Suprapubic skin (tissue), 4 donors: ENCODE measurements at regions not wholly inside any gene's neighbourhood (a gene's known extent, or its start where the extent isn't known, plus 50 kb on each side); places are given as distances from the start of the nearest gene placed in this dataset.

Experiments
- DNase-seq, 2 donors: peaks; one replicate each; pipeline ENCODE4 v3.0.0-alpha.2; 2019; ENCODE audit warnings: low spot score in 2 of 2
- H3K27ac ChIP-seq: fragments of 200-600 bp; sonication (generic); one replicate; pipeline ENCODE4 v1.5.1; 2019
- H3K27me3 ChIP-seq: fragments of 200-600 bp; sonication (generic); one replicate; pipeline ENCODE4 v1.5.1; 2019
- H3K36me3 ChIP-seq: fragments of 200-600 bp; sonication (generic); one replicate; pipeline ENCODE4 v1.5.1; 2019
- H3K4me1 ChIP-seq: fragments of 200-600 bp; sonication (generic); one replicate; pipeline ENCODE4 v1.5.1; 2019
- H3K4me3 ChIP-seq: fragments of 200-600 bp; sonication (generic); one replicate; pipeline ENCODE4 v1.5.1; 2019; ENCODE audit warnings: mild to moderate bottlenecking
- H3K9me3 ChIP-seq: fragments of 200-600 bp; sonication (generic); one replicate; pipeline ENCODE4 v1.5.1; 2019
- EP300 ChIP-seq: sonication (generic); formaldehyde crosslinking; IDR thresholded peaks from one replicate; pipeline ENCODE4 v1.6.1; 2017; ENCODE audit warnings: antibody characterized with exemption
- POLR2A ChIP-seq, 2 donors: fragments of 450-650 bp; IDR thresholded peaks; one replicate each; pipeline ENCODE4 v1.6.1; 2017; ENCODE audit warnings: antibody characterized with exemption in 2 of 2, mild to moderate bottlenecking in 2 of 2, moderate library complexity in 2 of 2
- POLR2AphosphoS5 ChIP-seq, 3 donors: sonication (generic); formaldehyde crosslinking; IDR thresholded peaks; one replicate each; pipeline ENCODE4 v1.6.1; 2017; ENCODE audit warnings: antibody characterized with exemption in 3 of 3
- WGBS: methylation state at CpG from one replicate; pipeline ENCODE4 v1.1.5; 2018; 5-methylcytosine and 5-hydroxymethylcytosine counted together
- TF ChIP-seq, protein P1 (sequence below), 2 donors: fragments of 200-600 bp in 1 of 2; fragments of 450-650 bp in 1 of 2; sonication (generic) in 1 of 2; IDR thresholded peaks; one replicate each; pipeline ENCODE4 v1.5.1; 2016 to 2019; ENCODE audit warnings: antibody characterized with exemption in 2 of 2, mild to moderate bottlenecking in 1 of 2, moderate library complexity in 1 of 2

DNA sequence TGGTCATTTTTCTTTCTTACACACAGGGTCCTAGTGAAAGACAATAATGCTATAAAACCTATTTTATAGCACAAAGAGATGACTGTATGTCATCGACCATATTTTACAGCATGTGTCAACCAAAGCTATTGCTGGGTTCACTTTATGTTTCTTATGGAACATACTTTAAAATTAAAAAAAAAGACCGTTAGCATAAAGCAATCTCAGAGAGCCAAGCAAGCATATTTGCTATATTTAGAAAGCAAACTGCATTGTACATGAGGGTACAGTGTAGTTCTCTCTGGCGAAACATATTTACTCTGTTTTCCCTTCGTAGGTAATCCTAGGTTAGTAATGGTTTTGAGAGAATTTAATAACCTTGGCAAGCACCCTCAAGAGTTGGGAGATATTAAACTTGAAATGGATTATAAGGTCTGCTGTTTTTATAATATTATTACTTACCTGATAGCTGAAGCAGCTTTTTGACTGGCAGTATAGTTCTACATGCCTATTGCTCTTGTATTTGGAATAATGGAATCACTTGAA, 244.2 kb upstream of the POM121L12 start:
- no peaks in the 10 kb centered on the region for H3K27me3 ChIP-seq
- WGBS: 66% methylated on average over 4 of the region's 4 CpGs
- H3K4me3 ChIP-seq: no peak overlapping the region
- H3K27ac ChIP-seq: no peak overlapping the region
- no peaks in the 10 kb centered on the region for H3K36me3 ChIP-seq
- no peaks in the 10 kb centered on the region for H3K9me3 ChIP-seq
- no peaks in the 10 kb centered on the region for H3K4me1 ChIP-seq
- DNase-seq: no peak
- no peak for TF ChIP-seq POLR2AphosphoS5 (IDR thresholded peaks at IDR 0.05)
- no peak for TF ChIP-seq POLR2A (IDR thresholded peaks at IDR 0.05)
- TF ChIP-seq, protein P1, sequence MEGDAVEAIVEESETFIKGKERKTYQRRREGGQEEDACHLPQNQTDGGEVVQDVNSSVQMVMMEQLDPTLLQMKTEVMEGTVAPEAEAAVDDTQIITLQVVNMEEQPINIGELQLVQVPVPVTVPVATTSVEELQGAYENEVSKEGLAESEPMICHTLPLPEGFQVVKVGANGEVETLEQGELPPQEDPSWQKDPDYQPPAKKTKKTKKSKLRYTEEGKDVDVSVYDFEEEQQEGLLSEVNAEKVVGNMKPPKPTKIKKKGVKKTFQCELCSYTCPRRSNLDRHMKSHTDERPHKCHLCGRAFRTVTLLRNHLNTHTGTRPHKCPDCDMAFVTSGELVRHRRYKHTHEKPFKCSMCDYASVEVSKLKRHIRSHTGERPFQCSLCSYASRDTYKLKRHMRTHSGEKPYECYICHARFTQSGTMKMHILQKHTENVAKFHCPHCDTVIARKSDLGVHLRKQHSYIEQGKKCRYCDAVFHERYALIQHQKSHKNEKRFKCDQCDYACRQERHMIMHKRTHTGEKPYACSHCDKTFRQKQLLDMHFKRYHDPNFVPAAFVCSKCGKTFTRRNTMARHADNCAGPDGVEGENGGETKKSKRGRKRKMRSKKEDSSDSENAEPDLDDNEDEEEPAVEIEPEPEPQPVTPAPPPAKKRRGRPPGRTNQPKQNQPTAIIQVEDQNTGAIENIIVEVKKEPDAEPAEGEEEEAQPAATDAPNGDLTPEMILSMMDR (IDR thresholded peaks at IDR 0.05): no peak
- no peak for TF ChIP-seq EP300

DNA sequence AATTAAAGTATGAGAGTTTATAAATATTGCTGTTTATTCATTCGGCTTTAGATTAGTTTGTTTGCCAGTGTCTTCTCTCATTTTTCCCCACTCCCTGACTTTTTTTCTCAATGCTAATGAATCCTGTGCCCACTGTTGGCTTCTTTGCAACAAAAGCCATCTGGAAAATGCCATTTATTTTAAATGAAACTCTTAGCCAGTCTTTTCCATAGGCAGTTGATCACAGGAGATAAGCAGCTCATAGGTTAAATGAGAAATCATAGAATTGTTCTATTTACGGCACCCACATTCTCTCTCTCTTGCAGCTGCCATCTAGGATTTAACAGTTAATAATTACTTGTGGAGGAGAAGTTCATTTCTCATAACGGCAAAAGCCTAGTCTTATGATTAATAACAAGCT, 249.3 kb upstream of the POM121L12 start:
- H3K4me1 ChIP-seq: no peaks in the 10 kb centered on the region
- no peak for DNase-seq
- 65% methylated on average over 3 of the region's 3 CpGs for WGBS
- H3K36me3 ChIP-seq: no peaks in the 10 kb centered on the region
- no peaks in the 10 kb centered on the region for H3K9me3 ChIP-seq
- H3K4me3 ChIP-seq: no peak overlapping the region
- H3K27me3 ChIP-seq: no peaks in the 10 kb centered on the region
- H3K27ac ChIP-seq: no peak overlapping the region
- no peak for TF ChIP-seq POLR2AphosphoS5 (IDR thresholded peaks at IDR 0.05)
- TF ChIP-seq EP300: no peak

DNA sequence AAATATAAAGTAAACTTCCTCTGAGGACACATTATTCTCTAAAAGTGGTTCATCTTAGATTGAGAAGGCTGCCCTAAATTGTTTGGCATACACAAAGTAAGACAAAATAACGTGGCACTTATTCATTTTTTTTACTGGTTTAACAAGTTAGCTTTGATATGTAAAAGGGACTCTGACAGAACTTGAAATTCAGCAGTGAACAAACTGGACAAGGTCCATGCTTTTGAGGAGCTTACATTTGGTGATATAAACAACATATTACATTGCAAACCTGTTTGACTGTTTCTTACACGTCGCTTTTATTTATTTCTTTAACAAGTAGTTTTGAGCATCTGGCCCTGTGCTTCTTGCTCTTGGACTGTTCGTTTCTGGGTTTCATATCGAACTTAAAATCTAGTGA, 253.1 kb upstream of the POM121L12 start:
- H3K4me3 ChIP-seq: no peak overlapping the region
- peaks cover 3% of the 10 kb centered on the region for H3K9me3 ChIP-seq
- WGBS: 63% methylated on average over 5 of the region's 5 CpGs
- H3K27me3 ChIP-seq: no peaks in the 10 kb centered on the region
- H3K36me3 ChIP-seq: no peaks in the 10 kb centered on the region
- DNase-seq: no peak
- H3K27ac ChIP-seq: no peak overlapping the region
- no peaks in the 10 kb centered on the region for H3K4me1 ChIP-seq
- TF ChIP-seq EP300 (no peak), POLR2A (IDR thresholded peaks at IDR 0.05) (no peak), POLR2AphosphoS5 (IDR thresholded peaks at IDR 0.05) (no peak)
- TF ChIP-seq, protein P1 (IDR thresholded peaks at IDR 0.05): no peak

DNA sequence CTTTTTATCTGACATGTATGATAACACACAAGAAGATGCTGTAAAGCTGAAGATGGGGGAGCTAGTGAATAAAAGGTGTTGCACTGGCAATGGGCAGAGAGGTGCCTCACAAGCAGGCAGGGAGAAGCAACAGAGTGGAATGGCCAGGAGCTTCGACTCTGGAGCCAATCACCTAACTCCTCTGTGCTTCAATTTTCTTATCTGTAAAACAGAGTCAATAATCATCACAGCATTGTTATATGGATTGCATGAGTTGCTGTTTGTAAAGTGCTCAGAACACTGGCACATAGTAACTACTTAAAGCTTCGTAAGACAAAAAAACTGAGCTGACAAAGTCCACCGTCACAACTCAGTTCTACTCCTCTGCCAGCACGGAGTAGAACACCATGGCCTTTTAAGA, 254.2 kb upstream of the POM121L12 start:
- Histone ChIP-seq H3K27ac (no peak overlapping the region), H3K9me3 (peaks cover 3% of the 10 kb centered on the region), H3K4me3 (no peak overlapping the region), H3K4me1 (no peaks in the 10 kb centered on the region), H3K27me3 (no peaks in the 10 kb centered on the region), H3K36me3 (no peaks in the 10 kb centered on the region)
- WGBS: 83% methylated on average over 4 of the region's 4 CpGs
- TF ChIP-seq POLR2A (IDR thresholded peaks at IDR 0.05) (no peak), EP300 (no peak), POLR2AphosphoS5 (IDR thresholded peaks at IDR 0.05) (no peak)
- TF ChIP-seq, protein P1 (IDR thresholded peaks at IDR 0.05): no peak
- DNase-seq: no peak

DNA sequence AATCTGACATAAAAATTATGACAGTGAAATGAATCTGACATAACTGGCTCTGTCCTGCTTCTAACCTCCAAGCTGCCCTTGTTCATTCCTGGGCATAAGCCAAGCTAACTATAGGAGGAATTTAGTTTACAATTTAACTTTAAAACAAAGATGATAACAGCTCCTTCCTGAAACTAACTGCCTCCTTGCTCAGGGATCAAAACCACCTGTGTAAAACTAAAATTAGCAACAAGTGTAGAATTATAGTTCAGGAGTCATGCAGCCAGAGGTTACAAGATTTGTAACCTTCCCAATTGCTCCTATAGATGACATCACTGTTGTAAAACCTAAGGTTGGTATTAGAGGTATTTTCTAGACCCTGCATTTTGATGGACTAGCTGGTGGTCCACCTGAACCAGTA, 256.4 kb upstream of the POM121L12 start:
- H3K9me3 ChIP-seq: peaks cover 3% of the 10 kb centered on the region
- no peak overlapping the region for H3K4me3 ChIP-seq
- H3K27me3 ChIP-seq: no peaks in the 10 kb centered on the region
- no peak for DNase-seq
- TF ChIP-seq EP300 (no peak), POLR2AphosphoS5 (IDR thresholded peaks at IDR 0.05) (no peak)
- TF ChIP-seq, protein P1 (IDR thresholded peaks at IDR 0.05): no peak
- no peaks in the 10 kb centered on the region for H3K4me1 ChIP-seq
- no peaks in the 10 kb centered on the region for H3K36me3 ChIP-seq
- no peak overlapping the region for H3K27ac ChIP-seq
